CD4-positive, alpha-beta T cell treated with Interleukin-12 subunit alpha and Interleukin-12 subunit beta, for 1 hour (primary cell): ENCODE measurements at regions not wholly inside any gene's neighbourhood (a gene's known extent, or its start where the extent isn't known, plus 50 kb on each side); places are given as distances from the start of the nearest gene placed in this dataset.

ENCODE experiments used
- DNase-seq: peaks from one replicate; pipeline ENCODE4 v3.0.0-alpha.2; 2020

DNA sequence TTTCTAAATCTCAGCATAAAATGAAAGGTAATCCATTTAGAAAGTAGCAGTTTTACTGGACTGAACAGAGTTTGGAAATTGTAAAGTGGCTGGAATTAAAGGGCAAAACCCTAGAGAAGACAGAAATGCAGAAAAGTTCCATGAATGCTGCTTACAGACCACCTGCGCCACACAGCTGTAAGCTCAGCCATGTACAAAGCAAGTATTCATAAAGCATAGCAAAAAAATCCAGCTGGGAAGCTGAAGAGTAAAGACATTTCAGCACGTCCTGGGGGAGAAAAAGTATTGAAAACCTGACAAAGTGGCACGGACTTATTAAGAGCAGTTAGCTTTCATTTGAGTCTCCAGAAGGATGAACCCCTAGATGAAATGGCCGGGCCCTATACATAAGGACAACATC is 220.1 kb upstream of the CNTN5 start:
- DNase-seq: no peak

DNA sequence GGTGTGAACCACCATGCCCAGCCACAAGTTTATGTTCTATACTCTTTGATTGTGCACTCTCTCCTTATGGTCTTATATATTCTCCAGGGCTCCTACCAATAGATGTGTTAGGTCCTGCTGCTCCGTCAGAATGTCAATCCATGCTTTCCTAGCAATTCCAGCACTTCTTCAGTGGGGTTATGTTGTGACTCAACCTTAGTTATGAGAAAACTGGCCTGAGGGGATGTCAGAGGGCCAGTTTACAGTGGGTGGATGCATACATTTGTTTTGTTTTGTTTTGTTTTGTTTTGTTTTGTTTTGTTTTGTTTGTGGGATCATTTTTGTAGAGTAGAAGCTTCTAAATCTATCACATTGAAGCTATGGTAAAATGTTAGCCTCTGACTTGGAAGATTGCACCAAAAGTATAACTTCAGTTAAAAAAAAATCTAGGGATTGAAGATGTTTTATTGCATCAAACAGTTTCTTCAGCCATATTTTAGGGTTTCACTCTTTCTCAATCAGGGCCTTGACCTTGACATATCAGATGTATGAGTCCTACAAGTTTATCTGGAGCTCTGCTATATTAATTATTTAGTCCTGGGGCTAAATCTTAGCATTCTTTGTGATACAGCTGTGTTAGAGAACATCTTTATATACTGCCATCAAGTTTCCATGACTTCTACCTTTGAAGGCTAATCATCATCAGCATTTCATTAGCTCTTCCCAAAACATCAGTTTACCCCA is 191.6 kb upstream of the CNTN5 start:
- DNase-seq: no peak

DNA sequence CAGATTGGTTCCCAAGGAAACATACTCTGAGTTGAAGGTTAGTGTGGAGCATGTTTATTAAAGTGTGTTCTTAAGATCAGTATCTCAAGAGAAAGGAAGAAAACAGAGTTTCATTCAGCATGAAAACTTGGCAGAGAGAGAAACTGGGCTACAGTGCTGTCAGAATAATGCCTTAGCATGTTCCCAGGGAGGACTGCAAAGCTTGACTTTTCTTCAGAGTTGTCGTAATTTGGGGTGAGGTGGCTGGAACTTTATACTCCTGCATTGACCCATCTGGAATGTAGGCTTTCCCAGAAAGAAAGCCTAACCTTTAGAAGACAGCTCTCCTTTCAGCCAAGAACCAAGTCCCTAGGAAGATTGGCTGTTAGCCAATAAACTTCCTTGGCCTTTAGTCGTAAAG is 190.8 kb upstream of the CNTN5 start:
- no peak for DNase-seq

DNA sequence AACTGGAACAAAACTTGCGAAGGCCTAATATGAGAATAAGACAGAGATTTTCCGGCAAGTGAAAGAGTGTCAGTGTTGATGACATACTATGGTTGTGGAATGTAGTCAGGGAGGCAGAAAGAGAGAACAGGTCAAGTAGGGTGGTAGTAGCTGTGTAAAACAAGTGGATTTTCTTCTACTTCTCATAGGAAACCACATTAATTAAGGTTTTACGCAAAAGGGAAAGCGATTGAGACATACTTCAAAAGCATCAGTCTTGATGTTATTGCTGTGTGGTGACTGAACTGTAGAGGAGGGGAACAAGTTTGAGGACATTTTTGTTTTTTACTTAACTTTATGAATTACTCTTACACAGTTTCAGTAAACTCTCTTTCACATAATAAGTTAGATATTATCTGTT is 186.0 kb upstream of the CNTN5 start:
- no peak for DNase-seq

DNA sequence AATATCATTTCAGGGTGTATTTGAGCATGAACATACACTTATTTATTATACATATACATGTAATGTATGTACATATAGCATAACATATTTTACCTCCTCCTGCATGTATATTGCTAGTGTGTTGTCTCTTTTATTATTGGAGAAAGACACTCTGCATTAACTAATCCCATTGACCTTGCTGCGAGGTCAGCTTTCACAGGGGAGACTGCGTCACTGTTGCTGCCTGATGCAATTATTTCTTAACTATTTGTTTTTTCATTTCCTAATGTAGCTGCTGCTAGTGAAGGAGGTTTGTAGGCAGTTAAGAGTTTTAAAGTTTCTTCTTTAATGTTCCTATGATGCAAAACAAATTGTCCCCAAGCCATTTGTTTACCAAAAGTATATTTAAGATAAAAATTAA is 185.4 kb upstream of the CNTN5 start:
- DNase-seq: no peak

DNA sequence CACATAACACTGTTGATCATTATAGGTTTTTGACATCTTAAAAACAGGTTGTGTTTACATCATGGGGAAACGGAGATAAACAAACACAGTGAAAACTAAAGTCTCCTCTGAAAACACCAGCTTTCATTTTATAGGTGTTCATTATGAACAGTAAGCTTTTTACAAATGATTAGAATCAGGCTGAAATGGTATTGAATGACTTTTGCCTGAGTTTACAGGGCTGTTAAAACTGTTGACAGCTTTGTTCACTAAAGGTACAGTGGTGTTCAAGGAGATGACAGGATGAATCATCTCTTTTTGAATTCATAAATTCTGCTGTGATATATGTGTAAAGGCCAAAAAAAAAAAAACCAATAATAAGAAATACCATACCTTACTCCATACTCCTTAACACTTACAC is 184.6 kb upstream of the CNTN5 start:
- DNase-seq: no peak

DNA sequence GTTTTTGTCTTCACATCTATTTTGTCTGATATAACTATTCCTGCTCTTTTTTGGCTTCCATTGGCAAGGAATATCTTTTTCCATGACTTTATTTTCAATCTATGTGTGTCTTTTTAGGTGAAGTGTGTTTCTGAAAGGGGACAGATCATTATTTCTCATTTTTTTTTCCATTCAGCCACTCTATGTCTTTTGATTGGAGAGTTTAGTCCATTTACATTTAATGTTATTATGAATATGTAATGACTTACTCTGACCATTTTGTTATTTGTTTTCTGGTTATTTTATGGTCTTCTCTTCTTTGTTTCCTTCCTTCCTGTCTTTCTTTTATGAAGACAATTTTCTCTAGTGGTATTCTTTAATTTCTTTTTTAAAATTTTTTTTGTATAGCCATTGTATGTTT is 178.6 kb upstream of the CNTN5 start:
- DNase-seq: no peak

DNA sequence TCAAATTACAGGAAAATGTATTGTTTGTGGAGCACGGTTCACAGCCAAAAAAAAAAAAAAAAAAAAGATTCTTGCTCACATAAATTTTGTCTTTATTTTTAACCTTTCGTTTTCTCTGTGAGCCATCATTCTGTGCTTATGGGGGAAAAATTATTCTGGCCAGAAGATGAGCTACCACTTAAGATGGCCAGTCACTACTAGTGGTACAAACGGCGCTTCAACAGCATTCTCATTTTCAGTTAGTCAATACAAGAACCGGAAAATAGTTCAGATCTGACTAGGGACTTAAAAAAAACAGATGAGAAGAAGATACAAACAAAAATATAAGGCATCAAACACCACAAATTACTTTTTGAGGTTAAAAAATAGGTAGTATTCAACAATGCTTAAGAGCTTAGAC is 158.6 kb upstream of the CNTN5 start:
- no peak for DNase-seq

DNA sequence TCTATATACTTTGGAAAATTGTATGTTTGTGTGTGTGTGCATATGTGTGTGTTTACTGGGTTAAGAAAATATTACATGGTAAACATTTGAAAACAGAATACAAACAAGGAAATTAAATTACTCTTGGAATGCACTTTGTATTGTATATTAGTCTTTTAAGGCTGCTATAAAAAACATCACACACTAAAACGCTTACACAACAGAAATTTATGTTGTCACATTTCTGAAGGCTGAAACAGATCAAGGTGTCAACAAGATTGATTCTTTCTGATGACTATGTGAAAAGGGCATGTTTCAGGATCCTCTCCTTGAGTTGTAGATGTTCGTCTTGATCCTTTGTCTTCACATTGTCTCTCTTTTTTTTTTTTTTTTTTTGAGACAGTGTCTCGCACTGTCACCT is 149.1 kb upstream of the CNTN5 start:
- DNase-seq: no peak

DNA sequence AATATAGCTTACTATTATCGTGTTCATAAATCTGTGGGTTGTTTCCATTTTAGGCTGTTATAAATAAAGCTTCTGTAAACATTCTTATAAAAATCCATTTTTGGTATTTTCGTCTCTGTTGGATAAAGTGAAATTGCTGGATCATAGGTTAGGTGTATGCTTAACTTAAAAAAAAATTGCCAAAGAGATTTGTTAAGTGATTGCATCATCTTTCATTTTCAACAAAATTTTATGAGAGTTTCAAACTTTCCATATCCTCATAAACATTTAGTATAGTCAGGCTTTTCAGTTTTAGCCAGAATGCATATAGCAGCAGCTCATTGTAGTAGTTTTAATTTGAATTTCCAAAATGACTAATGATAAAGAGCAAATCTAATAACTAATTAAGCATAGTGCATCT is 146.7 kb upstream of the CNTN5 start:
- DNase-seq: no peak

DNA sequence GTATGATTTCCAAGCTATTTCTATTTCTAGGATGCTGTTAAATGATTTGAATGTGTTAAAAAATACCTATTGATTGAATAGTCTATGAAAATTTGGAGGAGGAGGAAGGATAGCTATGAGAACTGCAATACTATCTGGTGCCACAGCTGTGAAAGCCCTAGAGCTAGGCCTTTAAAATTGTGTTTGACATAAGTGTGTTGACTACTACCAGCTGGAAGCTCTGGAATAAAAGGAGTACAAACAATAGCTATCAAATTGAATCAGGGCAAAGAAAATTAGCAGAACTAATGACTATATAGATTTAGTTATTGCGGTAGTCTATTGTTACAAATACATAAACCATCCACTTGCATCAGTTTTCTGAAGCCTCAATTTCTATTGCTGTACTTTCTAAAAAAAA is 124.8 kb upstream of the CNTN5 start:
- DNase-seq: no peak

DNA sequence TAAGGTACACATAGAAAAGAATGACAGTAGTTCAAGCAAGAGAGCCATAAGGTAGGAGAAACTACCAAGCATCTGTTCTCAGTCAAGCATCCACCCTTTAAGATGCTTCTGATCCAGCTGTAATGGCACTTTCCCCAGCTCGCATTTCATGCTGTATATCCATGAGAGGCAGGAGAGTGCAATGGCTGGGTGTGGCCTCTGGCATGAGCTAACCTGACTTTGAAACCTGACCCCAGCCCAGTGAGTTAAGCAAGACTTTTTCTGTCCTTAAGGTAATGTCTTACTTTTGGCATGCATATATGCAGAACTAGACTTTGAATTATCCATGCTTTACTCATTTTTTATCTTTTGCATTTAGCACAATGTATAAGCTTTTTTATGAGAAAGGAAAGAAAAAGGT is 79.8 kb upstream of the CNTN5 start:
- DNase-seq: no peak

DNA sequence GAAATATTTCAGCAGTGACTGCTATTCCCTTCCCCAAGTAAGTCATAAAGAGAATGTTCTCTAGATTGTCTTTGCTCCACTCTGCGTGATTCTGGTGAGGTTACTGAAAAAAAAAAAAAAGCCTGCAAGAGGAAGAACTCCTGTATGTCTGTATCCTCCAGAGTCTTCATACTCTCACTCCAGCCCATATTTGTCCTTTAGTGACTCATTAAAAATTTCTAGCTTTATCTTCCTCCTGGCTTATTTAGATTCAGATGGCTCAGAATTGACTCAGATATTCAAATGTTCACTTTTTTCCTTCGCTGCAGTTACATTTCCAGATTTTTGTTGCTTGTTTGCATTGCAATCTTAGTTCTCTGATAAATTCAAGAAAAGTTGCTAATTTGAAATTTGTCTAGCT is 76.3 kb upstream of the CNTN5 start:
- no peak for DNase-seq

DNA sequence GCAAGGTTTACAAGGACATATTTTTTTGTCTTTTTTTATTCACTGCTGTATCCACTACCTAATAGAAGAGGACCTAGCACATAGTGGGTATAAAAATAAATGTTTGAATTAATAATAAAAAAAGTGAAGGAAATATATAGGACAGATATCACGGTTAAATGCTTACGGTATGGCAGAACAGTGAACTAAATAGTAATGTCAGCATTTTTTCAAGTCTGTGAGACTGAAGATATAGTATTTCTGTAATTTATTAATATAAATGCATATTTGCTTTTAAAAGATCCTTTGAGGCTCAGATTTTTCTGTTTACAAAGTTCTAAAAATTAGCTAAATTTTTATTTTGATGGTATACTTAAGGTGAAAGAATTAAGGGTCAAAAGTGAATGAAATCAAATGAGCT is 68.6 kb upstream of the CNTN5 start:
- no peak for DNase-seq

DNA sequence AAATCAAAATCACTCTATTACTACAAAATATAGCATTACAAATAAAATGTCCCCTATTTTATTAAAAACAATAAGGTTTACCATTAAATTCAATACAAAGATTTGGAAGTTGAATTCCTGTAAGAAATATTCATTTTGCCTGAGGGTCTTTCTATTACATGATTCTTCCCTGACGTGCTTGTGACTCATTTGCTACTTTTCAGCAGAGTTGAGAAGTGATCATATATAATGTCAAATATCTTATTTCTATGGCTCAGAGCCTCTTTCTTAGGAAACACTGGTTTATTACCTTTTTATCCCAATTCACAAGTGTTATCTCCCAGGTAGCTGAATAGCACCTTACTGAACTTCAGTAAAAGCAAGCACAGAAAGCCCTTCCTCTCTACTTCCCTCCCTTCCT is 65.2 kb upstream of the CNTN5 start:
- DNase-seq: no peak

DNA sequence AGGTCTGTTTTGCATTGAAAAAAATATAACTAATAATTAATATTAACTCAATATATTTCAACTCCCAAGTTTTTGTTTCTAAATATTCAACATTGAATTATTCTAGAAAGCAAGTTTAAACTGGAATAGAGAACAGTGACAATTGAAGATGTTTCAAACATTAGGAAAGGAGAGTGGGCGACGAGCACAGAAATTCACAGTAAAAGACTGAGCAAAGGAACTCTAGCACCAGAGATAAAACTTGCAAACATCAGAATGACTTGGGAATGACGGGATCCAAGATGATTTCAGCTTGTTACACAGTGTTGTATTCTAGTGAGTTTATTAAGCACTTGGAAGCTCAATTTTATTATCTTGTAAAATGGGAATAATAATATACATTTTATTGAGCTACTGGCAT is 56.6 kb upstream of the CNTN5 start:
- DNase-seq: no peak

DNA sequence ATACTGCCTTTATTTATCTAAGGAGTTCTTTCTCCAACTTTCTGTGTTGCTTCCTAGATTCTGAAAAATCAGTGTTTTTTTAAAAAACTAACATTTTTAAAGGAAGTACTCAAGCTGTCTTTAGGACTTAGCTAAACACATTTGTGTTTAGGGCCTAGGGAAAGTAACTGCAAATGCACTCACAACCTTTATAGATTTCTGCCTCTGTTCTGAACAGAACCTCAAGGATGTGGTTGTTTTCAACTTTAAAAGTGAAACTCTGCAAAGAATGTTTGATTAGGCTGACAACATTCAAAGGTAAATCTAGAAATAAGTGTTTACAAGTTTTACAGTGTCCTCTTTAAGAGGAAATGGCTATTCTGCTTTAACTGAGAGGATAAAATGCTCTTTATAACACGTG is 55.4 kb upstream of the CNTN5 start:
- no peak for DNase-seq

DNA sequence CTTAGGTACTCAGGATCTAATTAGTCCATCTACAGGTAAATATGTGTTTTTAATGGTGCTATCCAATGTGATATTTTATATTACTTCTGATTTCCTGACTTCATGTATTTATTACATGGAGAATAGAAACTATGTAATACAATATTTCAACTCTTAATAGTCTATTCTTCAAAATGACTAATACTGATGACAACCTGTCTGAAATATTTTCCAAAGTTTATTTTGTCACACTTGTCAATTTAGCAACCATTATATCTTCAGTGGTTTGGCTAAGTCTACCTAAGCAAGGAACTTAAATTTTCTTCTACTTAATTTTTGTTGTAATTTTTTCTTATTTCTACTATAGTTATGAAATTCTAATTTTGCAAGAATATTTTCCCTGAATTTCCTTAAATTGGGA is 55.0 kb upstream of the CNTN5 start:
- no peak for DNase-seq

DNA sequence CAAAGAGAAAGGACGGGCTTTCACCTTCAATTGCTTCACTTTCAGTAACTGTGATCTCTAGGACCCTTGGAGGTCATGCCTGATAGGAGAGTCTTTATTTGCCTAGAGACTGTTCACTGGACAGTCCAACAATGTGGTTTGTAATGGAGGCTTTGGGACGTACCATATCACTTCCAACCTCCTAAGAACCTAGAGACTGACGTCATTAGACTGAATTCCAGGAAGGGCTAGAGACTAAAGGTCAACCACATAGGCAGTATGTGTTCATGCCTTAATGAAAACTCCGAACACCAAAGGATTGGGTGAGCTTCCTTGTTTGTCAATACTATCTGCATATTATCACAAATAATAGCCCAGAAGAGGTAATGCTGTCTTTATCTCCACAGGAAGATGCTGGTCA is 53.7 kb upstream of the CNTN5 start:
- DNase-seq: no peak
